Fibroblast of mammary gland (primary cell): ENCODE measurements at regions not wholly inside any gene's neighbourhood (a gene's known extent, or its start where the extent isn't known, plus 50 kb on each side); places are given as distances from the start of the nearest gene placed in this dataset.

Experiments
- DNase-seq: peaks from one replicate; pipeline ENCODE4 v3.0.0-alpha.2; 2010; ENCODE audit warnings: low read depth
- H3K4me3 ChIP-seq: 2 replicates; pipeline ENCODE4 v1.5.1; 2011; ENCODE audit warnings: low read depth, mild to moderate bottlenecking, low read length, moderate library complexity; ENCODE audit not compliant: control insufficient read depth
- TF ChIP-seq, protein P1 (sequence below): conservative IDR thresholded peaks from 2 replicates; pipeline ENCODE4 v1.5.1; 2011; ENCODE audit warnings: low read depth, low read length, inconsistent platforms; ENCODE audit not compliant: control insufficient read depth, insufficient read depth

DNA sequence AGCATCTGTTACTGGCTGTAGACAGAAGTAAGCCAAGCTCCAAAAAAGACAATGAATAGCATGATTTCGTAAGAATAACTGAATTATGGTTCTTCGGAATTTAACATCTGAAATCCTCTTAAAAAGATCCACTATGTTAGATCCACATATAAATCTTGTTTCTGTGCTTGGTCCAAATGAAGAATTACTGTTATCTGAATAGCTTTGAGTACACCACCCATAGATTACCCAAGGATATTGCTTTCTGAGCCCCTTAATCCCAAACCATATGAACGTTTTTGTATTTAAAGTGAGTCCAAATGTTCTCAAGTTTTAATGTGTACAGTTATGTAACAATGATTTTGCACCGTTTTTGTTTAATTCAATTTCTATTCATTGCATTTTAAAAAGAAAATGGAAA is 124.9 kb downstream of the DSC3 start:
- TF ChIP-seq, protein P1, sequence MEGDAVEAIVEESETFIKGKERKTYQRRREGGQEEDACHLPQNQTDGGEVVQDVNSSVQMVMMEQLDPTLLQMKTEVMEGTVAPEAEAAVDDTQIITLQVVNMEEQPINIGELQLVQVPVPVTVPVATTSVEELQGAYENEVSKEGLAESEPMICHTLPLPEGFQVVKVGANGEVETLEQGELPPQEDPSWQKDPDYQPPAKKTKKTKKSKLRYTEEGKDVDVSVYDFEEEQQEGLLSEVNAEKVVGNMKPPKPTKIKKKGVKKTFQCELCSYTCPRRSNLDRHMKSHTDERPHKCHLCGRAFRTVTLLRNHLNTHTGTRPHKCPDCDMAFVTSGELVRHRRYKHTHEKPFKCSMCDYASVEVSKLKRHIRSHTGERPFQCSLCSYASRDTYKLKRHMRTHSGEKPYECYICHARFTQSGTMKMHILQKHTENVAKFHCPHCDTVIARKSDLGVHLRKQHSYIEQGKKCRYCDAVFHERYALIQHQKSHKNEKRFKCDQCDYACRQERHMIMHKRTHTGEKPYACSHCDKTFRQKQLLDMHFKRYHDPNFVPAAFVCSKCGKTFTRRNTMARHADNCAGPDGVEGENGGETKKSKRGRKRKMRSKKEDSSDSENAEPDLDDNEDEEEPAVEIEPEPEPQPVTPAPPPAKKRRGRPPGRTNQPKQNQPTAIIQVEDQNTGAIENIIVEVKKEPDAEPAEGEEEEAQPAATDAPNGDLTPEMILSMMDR: no peak
- DNase-seq: no peak
- H3K4me3 ChIP-seq: no peak overlapping the region

DNA sequence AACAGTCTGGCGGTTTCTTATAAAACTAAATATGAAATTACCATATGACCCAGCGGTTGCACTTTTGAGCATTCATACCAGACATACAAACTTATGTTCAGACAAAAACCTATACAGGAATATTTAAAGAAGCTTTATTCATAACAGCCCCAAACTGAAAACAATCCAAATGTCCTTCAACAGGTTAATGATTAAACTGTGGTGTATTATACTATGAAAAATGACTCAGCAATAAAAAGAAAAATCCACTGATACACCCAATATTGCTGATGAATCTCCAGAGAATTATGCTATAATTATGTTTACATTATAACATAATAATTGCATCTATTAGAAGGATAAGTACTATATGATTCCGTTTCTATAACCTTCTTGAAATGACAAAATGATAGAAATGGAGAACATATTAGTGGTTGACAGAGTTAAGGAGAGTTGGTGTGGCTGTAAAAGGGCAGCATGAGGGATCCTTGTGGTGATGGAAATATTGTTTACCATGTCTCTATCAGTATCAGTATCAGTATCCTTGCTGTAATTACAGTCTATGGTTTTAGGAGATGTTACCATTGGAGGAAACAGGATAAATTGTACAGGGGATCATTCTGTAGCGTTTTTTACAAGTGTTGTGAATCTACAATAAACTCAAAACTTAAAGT is 127.1 kb downstream of the DSC3 start:
- H3K4me3 ChIP-seq: no peak overlapping the region
- TF ChIP-seq, protein P1: no peak
- DNase-seq: no peak

DNA sequence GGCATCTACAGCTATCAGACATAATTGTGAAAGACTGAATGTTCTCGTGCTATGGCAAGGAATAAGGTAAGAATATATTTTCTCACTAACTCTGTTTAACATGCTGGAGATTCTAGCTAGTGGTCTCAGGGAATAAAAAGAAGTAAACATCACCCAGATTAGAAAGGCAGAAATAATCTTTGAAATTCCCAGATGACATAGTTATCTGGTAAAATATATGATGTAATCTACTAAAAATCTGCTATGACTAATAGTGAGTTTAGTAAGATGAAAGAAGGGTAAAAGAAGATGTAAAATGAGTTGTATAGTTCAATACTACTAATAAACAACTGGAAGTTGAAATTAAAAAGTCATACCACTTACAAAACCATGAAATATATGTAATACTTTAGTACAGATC is 134.2 kb downstream of the DSC3 start:
- no peak for DNase-seq
- TF ChIP-seq, protein P1: no peak
- H3K4me3 ChIP-seq: no peak overlapping the region

DNA sequence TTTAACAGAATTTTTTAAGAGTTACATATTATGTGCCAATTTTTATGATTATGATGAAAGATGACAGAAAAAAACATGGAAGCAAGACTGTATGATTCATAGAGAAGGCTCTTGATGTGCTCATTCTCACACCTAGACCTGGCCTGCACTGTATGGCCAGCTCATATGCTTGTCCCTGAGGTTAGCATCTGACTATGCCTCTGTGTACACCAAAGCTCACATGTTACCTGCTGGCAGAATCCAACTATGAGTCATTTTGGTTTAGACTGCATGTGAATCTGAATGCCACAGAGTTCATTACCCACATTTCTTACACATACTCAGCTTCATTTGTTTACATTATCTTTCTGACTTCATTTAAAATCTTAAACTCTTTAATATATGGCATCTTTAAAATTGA is 139.0 kb downstream of the DSC3 start:
- no peak overlapping the region for H3K4me3 ChIP-seq
- TF ChIP-seq, protein P1: no peak
- DNase-seq: peak; percentile 46

DNA sequence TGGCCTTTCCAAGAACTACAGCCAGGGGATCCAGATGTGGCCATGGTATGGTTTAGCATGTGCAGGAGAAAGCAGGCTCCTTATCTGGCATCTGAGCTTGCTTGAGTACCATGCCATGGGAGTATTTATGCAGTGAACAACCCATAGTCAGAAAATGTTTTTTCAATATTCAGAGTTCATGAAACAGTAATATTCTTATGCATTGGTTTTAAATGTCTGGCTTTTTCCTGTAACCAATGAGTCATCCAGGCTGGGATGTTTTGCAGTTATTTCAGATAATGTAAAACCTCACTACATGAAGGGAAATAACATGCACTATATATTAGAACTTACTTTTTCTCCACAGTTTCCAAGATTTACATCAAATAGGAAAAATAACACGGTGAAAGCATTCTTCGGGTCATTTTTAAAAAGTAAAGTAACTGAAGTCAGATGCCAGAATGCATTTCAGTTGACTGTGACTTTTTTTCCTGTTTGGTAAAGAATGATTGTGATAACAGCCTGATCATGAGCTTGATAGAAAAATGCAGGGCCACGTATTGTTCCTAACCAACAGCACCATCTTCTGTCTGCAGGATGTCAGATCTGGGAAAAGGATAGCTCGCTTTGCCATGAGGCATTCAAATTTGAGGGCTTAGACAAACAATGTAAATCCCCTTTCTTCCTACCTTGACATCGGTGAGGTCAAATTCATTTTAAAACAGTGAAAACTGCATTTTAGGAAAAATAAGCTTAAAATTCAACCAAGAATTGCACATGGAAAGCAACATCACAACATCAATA is 152.8 kb downstream of the DSC3 start:
- TF ChIP-seq, protein P1: no peak
- no peak overlapping the region for H3K4me3 ChIP-seq
- no peak for DNase-seq

DNA sequence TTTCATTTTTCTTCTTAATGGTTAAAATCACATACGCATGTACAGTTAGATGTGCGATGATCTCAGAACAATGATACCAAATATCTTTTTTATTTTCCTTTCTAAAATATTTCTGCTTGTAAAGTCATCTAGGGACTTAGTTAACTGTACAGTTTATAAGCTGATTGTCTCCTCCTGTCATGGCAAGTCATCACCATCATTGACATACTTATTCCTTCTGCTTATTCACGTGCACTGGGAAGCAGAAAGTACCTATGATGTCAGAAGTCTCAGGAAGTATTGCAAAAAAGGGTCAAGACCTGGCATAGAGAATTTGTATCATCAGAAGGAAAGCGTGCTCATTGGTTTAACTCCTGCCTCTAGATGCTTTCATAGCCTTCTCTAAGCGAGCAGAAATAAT is 154.2 kb downstream of the DSC3 start:
- no peak overlapping the region for H3K4me3 ChIP-seq
- TF ChIP-seq, protein P1: no peak
- DNase-seq: no peak

DNA sequence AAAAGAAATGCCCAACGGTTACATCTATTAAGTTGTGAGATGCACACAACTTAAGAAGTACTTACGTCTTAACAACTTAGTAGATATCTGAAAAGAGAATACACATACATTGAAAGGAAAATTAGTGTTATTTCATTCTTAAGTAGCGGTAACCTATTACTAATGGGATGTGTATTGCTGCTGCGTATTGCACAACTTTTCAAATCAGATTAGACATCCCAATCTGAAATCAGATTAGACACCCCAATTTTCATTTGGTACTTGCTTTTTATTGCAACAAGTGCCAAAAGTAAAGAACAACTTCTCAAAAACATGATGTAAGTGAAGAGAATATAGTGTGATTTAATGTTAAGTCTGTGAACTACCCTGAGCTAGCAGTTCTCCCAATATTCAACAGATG is 155.5 kb downstream of the DSC3 start:
- no peak for DNase-seq
- TF ChIP-seq, protein P1: no peak
- no peak overlapping the region for H3K4me3 ChIP-seq
